ENCODE measurements at regions not wholly inside any gene's neighbourhood (a gene's known extent, or its start where the extent isn't known, plus 50 kb on each side); places are given as distances from the start of the nearest gene placed in this dataset.

DNA sequence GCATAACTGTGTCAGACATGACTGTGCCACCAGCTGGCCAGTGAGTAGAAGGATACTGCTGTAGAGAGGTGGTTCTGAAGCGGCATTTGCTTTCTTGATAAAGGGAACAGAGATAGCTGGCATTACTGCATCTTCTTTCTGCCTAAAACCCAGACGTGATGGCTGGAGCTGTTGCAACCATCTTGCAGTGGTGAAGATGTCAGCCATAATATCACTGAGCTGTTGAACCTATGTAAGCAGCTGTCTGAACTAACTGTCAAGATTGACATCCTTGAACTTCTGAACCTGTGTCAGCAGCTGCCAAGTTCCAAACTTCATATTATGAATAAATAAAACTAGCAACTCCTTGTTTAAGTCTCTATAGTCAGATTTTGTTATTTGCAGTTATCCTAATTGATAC lies 88.9 kb upstream of the LNX1 start:
- no peaks in the 10 kb centered on the region for H3K9me3 ChIP-seq (ENCODE audit: control insufficient read depth in 2 of 2, insufficient read depth in 1 of 2, low read length in 1 of 2)
- H3K36me3 ChIP-seq (ENCODE audit: control insufficient read depth in 2 of 2, insufficient read depth in 2 of 2, low read length in 1 of 2), result no peaks in the 10 kb centered on the region
- no peaks in the 10 kb centered on the region for H3K27me3 ChIP-seq (ENCODE audit: control insufficient read depth in 2 of 2, insufficient read depth in 1 of 2, low read length in 1 of 2)
- H3K4me3 ChIP-seq (ENCODE audit: low read length in 2 of 2), result no peak overlapping the region
- H3K4me1 ChIP-seq (ENCODE audit: control insufficient read depth in 2 of 2, insufficient read depth in 2 of 2, low read length in 2 of 2), result no peaks in the 10 kb centered on the region
- DNase-seq (ENCODE audit: low read depth in 6 of 9, low spot score in 9 of 9), result no peak
- 93% methylated on average over 2 of the region's 2 CpGs for WGBS
- no peak overlapping the region for H3K27ac ChIP-seq (ENCODE audit: low read depth in 1 of 2, low read length in 1 of 2)

DNA sequence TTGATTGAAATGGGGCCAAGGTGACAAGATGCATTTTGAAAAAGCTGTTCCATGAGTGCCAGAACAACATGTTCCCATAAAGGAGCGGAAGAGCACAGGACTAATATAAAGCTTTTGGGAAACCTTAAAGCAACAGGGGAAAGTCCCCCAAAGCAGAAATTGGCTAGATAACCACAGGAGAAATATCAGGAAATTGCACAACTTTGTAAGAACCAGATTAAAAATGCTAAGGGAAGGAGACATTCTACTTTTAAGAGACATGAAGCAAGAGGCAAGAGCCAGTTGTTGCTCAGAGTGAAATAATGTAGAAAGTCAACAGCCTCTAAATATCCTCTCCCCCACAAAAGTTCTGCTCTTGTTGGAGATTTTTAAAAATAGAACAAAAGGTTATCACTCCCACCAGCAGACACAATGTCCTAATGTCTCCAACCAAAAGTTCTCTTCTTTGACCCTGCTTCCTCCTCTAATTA lies 85.2 kb upstream of the LNX1 start:
- WGBS, result 90% methylated on average over 1 of the region's 1 CpG
- Histone ChIP-seq H3K4me3 (ENCODE audit: low read length in 2 of 2) (no peak overlapping the region), H3K4me1 (ENCODE audit: control insufficient read depth in 2 of 2, insufficient read depth in 2 of 2, low read length in 2 of 2) (no peaks in the 10 kb centered on the region), H3K27ac (ENCODE audit: low read depth in 1 of 2, low read length in 1 of 2) (no peak overlapping the region), H3K9me3 (ENCODE audit: control insufficient read depth in 2 of 2, insufficient read depth in 1 of 2, low read length in 1 of 2) (no peaks in the 10 kb centered on the region), H3K27me3 (ENCODE audit: control insufficient read depth in 2 of 2, insufficient read depth in 1 of 2, low read length in 1 of 2) (no peaks in the 10 kb centered on the region), H3K36me3 (ENCODE audit: control insufficient read depth in 2 of 2, insufficient read depth in 2 of 2, low read length in 1 of 2) (no peaks in the 10 kb centered on the region)
- no peak for DNase-seq (ENCODE audit: low read depth in 6 of 9, low spot score in 9 of 9)

DNA sequence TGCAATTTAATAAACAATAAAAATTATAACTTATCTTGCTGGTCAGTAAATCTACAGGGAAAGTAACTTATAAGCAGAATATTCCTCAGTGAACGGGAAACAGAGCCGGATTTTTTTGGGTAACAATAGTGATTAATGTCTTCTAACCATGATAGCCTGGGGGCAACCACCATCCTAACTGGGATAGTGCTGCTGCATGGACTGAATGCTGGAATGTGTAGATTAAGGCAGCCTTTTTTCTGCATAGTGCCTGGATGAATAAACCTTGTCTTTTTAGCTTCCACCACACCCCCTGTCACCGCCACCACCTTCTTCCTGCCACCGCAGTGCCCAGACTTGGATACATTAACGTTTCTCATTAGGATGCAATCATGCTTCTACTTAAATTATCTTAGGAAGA lies 83.6 kb upstream of the LNX1 start:
- H3K36me3 ChIP-seq (ENCODE audit: control insufficient read depth in 2 of 2, insufficient read depth in 2 of 2, low read length in 1 of 2), result no peaks in the 10 kb centered on the region
- no peak for DNase-seq (ENCODE audit: low read depth in 6 of 9, low spot score in 9 of 9)
- WGBS, result 92% methylated on average over 5 of the region's 5 CpGs
- no peak overlapping the region for H3K27ac ChIP-seq (ENCODE audit: low read depth in 1 of 2, low read length in 1 of 2)
- no peak overlapping the region for H3K4me3 ChIP-seq (ENCODE audit: low read length in 2 of 2)
- no peaks in the 10 kb centered on the region for H3K27me3 ChIP-seq (ENCODE audit: control insufficient read depth in 2 of 2, insufficient read depth in 1 of 2, low read length in 1 of 2)
- no peaks in the 10 kb centered on the region for H3K4me1 ChIP-seq (ENCODE audit: control insufficient read depth in 2 of 2, insufficient read depth in 2 of 2, low read length in 2 of 2)
- H3K9me3 ChIP-seq (ENCODE audit: control insufficient read depth in 2 of 2, insufficient read depth in 1 of 2, low read length in 1 of 2), result no peaks in the 10 kb centered on the region

DNA sequence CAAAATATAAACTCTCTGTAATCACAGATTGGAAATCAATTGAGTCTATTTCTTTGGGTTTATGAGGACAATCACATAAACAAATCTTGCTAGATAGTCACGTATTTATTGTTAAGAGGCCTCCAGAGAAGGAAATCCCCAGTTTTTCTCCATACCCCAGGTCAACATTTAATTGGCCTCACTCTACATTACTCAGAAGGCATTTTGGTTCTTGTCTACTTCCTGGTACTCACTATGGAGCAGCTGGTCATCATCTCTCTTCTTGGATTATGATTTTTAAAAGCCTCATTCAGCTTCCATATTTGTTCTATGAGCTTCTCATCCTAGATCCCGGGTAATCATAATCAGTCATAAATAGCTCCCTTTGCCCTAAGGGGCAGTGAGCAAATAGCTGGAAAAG lies 81.6 kb upstream of the LNX1 start:
- H3K27me3 ChIP-seq (ENCODE audit: control insufficient read depth in 2 of 2, insufficient read depth in 1 of 2, low read length in 1 of 2), result no peaks in the 10 kb centered on the region
- no peak for DNase-seq (ENCODE audit: low read depth in 6 of 9, low spot score in 9 of 9)
- H3K36me3 ChIP-seq (ENCODE audit: control insufficient read depth in 2 of 2, insufficient read depth in 2 of 2, low read length in 1 of 2), result no peaks in the 10 kb centered on the region
- WGBS, result 94% methylated on average over 2 of the region's 2 CpGs
- H3K9me3 ChIP-seq (ENCODE audit: control insufficient read depth in 2 of 2, insufficient read depth in 1 of 2, low read length in 1 of 2), result no peaks in the 10 kb centered on the region
- no peaks in the 10 kb centered on the region for H3K4me1 ChIP-seq (ENCODE audit: control insufficient read depth in 2 of 2, insufficient read depth in 2 of 2, low read length in 2 of 2)
- no peak overlapping the region for H3K4me3 ChIP-seq (ENCODE audit: low read length in 2 of 2)
- no peak overlapping the region for H3K27ac ChIP-seq (ENCODE audit: low read depth in 1 of 2, low read length in 1 of 2)

DNA sequence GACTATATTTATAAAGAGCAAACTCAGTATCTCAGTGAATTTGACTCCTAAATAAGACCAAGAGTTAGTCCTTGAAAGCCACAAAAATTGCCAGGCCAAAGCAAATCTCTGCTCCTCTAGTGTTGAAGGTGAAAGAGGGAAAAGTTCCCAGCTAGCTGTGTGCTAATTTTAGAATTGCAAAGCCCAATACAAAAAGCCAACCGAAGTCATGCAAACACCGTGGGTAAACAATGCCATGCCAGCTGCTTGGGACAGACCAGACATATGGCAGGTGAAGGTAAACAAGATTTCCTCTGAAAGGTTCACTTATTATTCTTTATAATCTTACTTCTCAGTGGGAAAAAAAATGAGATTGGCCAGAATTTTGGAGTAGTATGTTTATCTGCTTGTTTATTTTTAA lies 80.5 kb upstream of the LNX1 start:
- no peak for DNase-seq (ENCODE audit: low read depth in 6 of 9, low spot score in 9 of 9)
- Histone ChIP-seq H3K27ac (ENCODE audit: low read depth in 1 of 2, low read length in 1 of 2) (no peak overlapping the region), H3K4me1 (ENCODE audit: control insufficient read depth in 2 of 2, insufficient read depth in 2 of 2, low read length in 2 of 2) (no peaks in the 10 kb centered on the region), H3K36me3 (ENCODE audit: control insufficient read depth in 2 of 2, insufficient read depth in 2 of 2, low read length in 1 of 2) (no peaks in the 10 kb centered on the region), H3K9me3 (ENCODE audit: control insufficient read depth in 2 of 2, insufficient read depth in 1 of 2, low read length in 1 of 2) (no peaks in the 10 kb centered on the region), H3K4me3 (ENCODE audit: low read length in 2 of 2) (no peak overlapping the region), H3K27me3 (ENCODE audit: control insufficient read depth in 2 of 2, insufficient read depth in 1 of 2, low read length in 1 of 2) (no peaks in the 10 kb centered on the region)
- WGBS, result 86% methylated on average over 2 of the region's 2 CpGs

DNA sequence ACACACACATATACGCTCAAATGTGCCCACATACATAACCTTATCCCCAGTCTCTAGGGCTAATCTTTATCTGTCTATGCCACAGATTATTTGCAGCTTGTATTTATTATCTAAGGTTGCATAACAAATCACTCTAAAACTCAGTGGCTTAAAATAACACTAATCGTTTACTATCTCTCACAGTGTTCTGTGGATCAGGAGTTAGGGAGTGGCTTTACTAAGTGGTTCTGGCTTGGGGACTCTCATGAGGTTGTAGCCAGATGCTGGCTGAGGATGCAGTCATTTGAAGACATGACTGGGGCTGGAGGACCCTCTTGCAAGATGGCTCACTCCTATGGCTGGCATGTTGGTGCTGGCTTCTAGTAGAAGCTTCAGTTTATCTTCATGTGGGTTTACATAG lies 68.5 kb upstream of the LNX1 start:
- no peak for DNase-seq (ENCODE audit: low read depth in 6 of 9, low spot score in 9 of 9)
- Histone ChIP-seq H3K9me3 (ENCODE audit: control insufficient read depth in 2 of 2, insufficient read depth in 1 of 2, low read length in 1 of 2) (no peaks in the 10 kb centered on the region), H3K36me3 (ENCODE audit: control insufficient read depth in 2 of 2, insufficient read depth in 2 of 2, low read length in 1 of 2) (no peaks in the 10 kb centered on the region), H3K4me1 (ENCODE audit: control insufficient read depth in 2 of 2, insufficient read depth in 2 of 2, low read length in 2 of 2) (no peaks in the 10 kb centered on the region), H3K27ac (ENCODE audit: low read depth in 1 of 2, low read length in 1 of 2) (no peak overlapping the region), H3K27me3 (ENCODE audit: control insufficient read depth in 2 of 2, insufficient read depth in 1 of 2, low read length in 1 of 2) (no peaks in the 10 kb centered on the region), H3K4me3 (ENCODE audit: low read length in 2 of 2) (no peak overlapping the region)
- WGBS, result 94% methylated on average over 2 of the region's 2 CpGs

DNA sequence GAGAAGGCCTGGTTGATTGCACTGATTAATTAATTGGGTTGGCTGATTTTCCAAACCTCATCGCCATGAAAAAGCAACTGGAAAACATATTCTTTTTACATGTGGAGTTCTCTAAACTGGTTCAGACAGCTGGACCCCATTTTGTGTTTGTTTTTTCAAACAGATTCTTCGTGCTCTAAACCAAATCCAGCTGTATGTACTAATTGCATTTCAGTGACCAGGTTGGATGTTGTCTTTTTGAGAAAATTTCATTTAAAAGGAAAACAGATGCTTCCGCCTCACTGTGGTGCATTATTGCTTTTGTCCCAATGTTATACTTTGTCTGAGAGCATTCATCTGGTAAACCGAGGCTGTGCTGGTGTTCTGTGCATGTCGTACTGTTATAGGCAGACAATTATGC lies 67.8 kb upstream of the LNX1 start:
- no peak overlapping the region for H3K27ac ChIP-seq (ENCODE audit: low read depth in 1 of 2, low read length in 1 of 2)
- no peaks in the 10 kb centered on the region for H3K4me1 ChIP-seq (ENCODE audit: control insufficient read depth in 2 of 2, insufficient read depth in 2 of 2, low read length in 2 of 2)
- no peaks in the 10 kb centered on the region for H3K27me3 ChIP-seq (ENCODE audit: control insufficient read depth in 2 of 2, insufficient read depth in 1 of 2, low read length in 1 of 2)
- H3K4me3 ChIP-seq (ENCODE audit: low read length in 2 of 2), result no peak overlapping the region
- no peaks in the 10 kb centered on the region for H3K9me3 ChIP-seq (ENCODE audit: control insufficient read depth in 2 of 2, insufficient read depth in 1 of 2, low read length in 1 of 2)
- 92% methylated on average over 5 of the region's 5 CpGs for WGBS
- H3K36me3 ChIP-seq (ENCODE audit: control insufficient read depth in 2 of 2, insufficient read depth in 2 of 2, low read length in 1 of 2), result no peaks in the 10 kb centered on the region
- no peak for DNase-seq (ENCODE audit: low read depth in 6 of 9, low spot score in 9 of 9)

DNA sequence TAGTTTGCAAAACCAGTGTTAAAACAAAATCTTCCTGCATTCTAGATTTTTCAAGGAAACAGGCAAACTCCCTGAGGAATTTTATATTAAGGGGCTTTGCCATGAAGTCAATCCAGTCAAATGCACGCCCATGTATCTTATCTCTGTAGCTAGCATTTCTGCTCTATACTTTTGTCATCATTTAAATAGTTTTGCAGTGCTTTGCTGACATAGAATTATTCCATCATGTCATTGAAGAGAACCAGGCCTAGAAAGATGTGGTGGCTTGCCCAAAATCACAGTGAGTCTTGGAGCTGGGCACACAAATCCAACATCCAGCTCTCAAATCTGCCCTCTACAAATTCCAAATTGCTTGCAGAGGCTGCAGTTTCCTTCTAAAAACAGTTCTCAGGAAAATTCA lies 66.7 kb upstream of the LNX1 start:
- Histone ChIP-seq H3K4me3 (ENCODE audit: low read length in 2 of 2) (no peak overlapping the region), H3K9me3 (ENCODE audit: control insufficient read depth in 2 of 2, insufficient read depth in 1 of 2, low read length in 1 of 2) (no peaks in the 10 kb centered on the region), H3K4me1 (ENCODE audit: control insufficient read depth in 2 of 2, insufficient read depth in 2 of 2, low read length in 2 of 2) (no peaks in the 10 kb centered on the region), H3K27me3 (ENCODE audit: control insufficient read depth in 2 of 2, insufficient read depth in 1 of 2, low read length in 1 of 2) (no peaks in the 10 kb centered on the region), H3K27ac (ENCODE audit: low read depth in 1 of 2, low read length in 1 of 2) (no peak overlapping the region), H3K36me3 (ENCODE audit: control insufficient read depth in 2 of 2, insufficient read depth in 2 of 2, low read length in 1 of 2) (no peaks in the 10 kb centered on the region)
- DNase-seq (ENCODE audit: low read depth in 6 of 9, low spot score in 9 of 9), result no peak
- WGBS, result 88% methylated on average over 1 of the region's 1 CpG

DNA sequence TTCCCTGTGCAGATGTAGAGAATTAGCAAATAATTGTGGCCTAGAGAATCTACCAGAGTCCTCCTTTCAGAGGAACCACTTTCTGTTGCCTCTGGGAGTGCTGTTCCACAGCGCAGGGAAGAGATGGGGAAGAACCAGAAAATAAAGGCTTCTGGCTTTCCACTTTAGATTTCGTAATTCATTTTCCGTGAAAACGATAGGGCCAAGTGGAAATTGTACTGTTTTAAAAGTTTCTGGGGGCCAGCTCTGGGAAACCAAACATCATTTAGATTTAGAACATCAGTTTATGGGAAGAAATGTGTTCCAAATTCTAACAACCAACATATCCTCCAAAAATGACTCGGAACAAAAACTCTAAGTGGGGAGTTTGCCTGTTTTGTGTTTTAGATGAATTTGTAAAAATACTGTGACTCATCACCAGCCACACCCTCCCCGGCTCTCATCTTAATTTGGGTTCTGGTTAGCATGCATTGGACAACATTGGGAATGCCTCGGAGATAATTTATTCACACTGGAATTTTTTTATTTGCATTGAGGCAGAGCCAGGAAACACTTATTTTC lies 65.2 kb upstream of the LNX1 start:
- Histone ChIP-seq H3K9me3 (ENCODE audit: control insufficient read depth in 2 of 2, insufficient read depth in 1 of 2, low read length in 1 of 2) (no peaks in the 10 kb centered on the region), H3K4me3 (ENCODE audit: low read length in 2 of 2) (no peak overlapping the region), H3K36me3 (ENCODE audit: control insufficient read depth in 2 of 2, insufficient read depth in 2 of 2, low read length in 1 of 2) (no peaks in the 10 kb centered on the region), H3K27ac (ENCODE audit: low read depth in 1 of 2, low read length in 1 of 2) (no peak overlapping the region), H3K4me1 (ENCODE audit: control insufficient read depth in 2 of 2, insufficient read depth in 2 of 2, low read length in 2 of 2) (no peaks in the 10 kb centered on the region), H3K27me3 (ENCODE audit: control insufficient read depth in 2 of 2, insufficient read depth in 1 of 2, low read length in 1 of 2) (no peaks in the 10 kb centered on the region)
- whole genome bisulfite sequencing, result 95% methylated on average over 7 of the region's 7 CpGs
- DNase-seq (ENCODE audit: low read depth in 6 of 9, low spot score in 9 of 9), result no peak

DNA sequence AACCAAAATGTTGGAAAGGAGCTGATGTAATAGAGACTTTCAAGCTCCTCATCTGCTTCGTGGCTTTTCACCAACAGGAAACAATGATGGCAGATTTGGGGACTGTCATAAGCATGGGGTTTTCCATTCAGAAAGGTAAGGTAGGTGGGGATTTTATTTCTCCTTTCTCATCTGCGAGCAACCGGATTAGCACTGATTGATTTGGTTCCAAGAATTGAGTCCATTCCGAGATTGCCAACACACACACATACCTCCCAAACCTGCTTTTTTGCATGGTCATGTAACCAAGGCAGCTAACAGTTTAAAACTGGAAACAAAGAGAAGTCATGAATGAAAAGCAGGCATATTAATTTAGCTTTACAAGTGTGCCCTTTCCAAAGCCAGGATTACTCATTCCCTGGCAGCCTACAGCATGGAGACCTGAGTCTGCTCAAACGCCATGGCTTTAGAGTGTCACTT lies 63.0 kb upstream of the LNX1 start:
- Histone ChIP-seq H3K27me3 (ENCODE audit: control insufficient read depth in 2 of 2, insufficient read depth in 1 of 2, low read length in 1 of 2) (no peaks in the 10 kb centered on the region), H3K9me3 (ENCODE audit: control insufficient read depth in 2 of 2, insufficient read depth in 1 of 2, low read length in 1 of 2) (no peaks in the 10 kb centered on the region), H3K27ac (ENCODE audit: low read depth in 1 of 2, low read length in 1 of 2) (no peak overlapping the region), H3K36me3 (ENCODE audit: control insufficient read depth in 2 of 2, insufficient read depth in 2 of 2, low read length in 1 of 2) (no peaks in the 10 kb centered on the region), H3K4me3 (ENCODE audit: low read length in 2 of 2) (no peak overlapping the region), H3K4me1 (ENCODE audit: control insufficient read depth in 2 of 2, insufficient read depth in 2 of 2, low read length in 2 of 2) (no peaks in the 10 kb centered on the region)
- DNase-seq (ENCODE audit: low read depth in 6 of 9, low spot score in 9 of 9), result no peak
- WGBS, result 76% methylated on average over 5 of the region's 5 CpGs
